NCI-H2081 (cell line): ENCODE measurements at regions not wholly inside any gene's neighbourhood (a gene's known extent, or its start where the extent isn't known, plus 50 kb on each side); places are given as distances from the start of the nearest gene placed in this dataset.

ENCODE experiments used
- DNase-seq, 2 experiments: peaks; one replicate each; lab custom pipeline; 2025; lab: John Stamatoyannopoulos, UW

GRCh38 chr15:81774309-81774708 lies 271.5 kb downstream of the MEX3B start:
- DNase-seq = no peak

GRCh38 chr15:81768773-81769172 lies 277.0 kb downstream of the MEX3B start:
- no peak for DNase-seq

- no peak for DNase-seq
Measured at GRCh38 chr15:81766829-81767475, 278.9 kb downstream of the MEX3B start.

GRCh38 chr15:81765816-81766215 lies 280.0 kb downstream of the MEX3B start:
- DNase-seq = no peak

GRCh38 chr15:81763304-81763703 lies 282.5 kb downstream of the MEX3B start:
- no peak for DNase-seq

GRCh38 chr15:81760686-81761085 lies 285.1 kb downstream of the MEX3B start:
- no peak for DNase-seq

GRCh38 chr15:81758818-81759284 lies 287.0 kb downstream of the MEX3B start:
- no peak for DNase-seq

GRCh38 chr15:81755626-81756025 lies 290.2 kb downstream of the MEX3B start:
- no peak for DNase-seq

- no peak for DNase-seq
Measured at GRCh38 chr15:81754078-81754477, 291.7 kb downstream of the MEX3B start.

GRCh38 chr15:81752974-81753373 lies 292.8 kb downstream of the MEX3B start:
- DNase-seq = peak in 1 of 2 experiments; percentile 30

GRCh38 chr15:81752546-81752942 lies 293.3 kb downstream of the MEX3B start:
- peak; percentile 80 to 93 for DNase-seq

GRCh38 chr15:81751816-81752545 lies 293.8 kb downstream of the MEX3B start:
- no peak for DNase-seq

GRCh38 chr15:81751256-81751655 lies 294.6 kb downstream of the MEX3B start:
- DNase-seq = no peak

GRCh38 chr15:81749716-81750375 lies 296.0 kb downstream of the MEX3B start:
- peak in 1 of 2 experiments; percentile 33 for DNase-seq

GRCh38 chr15:81747482-81747881 lies 298.3 kb downstream of the MEX3B start:
- no peak for DNase-seq

GRCh38 chr15:81747026-81747425 lies 298.8 kb downstream of the MEX3B start:
- DNase-seq = no peak

- no peak for DNase-seq
Measured at GRCh38 chr15:81744364-81744763, 301.5 kb downstream of the MEX3B start.

GRCh38 chr15:81740416-81740815 lies 305.4 kb downstream of the MEX3B start:
- no peak for DNase-seq

- no peak for DNase-seq
Measured at GRCh38 chr15:81729340-81729739, 316.5 kb downstream of the MEX3B start.

- no peak for DNase-seq
Measured at GRCh38 chr15:81728726-81729125, 317.1 kb downstream of the MEX3B start.

GRCh38 chr15:81725590-81725989 lies 320.2 kb downstream of the MEX3B start:
- DNase-seq = no peak

GRCh38 chr15:81724536-81724935 lies 321.3 kb downstream of the MEX3B start:
- DNase-seq = no peak

GRCh38 chr15:81723701-81724100 lies 322.1 kb downstream of the MEX3B start:
- DNase-seq = no peak
